ENCODE measurements at regions not wholly inside any gene's neighbourhood (a gene's known extent, or its start where the extent isn't known, plus 50 kb on each side); places are given as distances from the start of the nearest gene placed in this dataset.

DNA sequence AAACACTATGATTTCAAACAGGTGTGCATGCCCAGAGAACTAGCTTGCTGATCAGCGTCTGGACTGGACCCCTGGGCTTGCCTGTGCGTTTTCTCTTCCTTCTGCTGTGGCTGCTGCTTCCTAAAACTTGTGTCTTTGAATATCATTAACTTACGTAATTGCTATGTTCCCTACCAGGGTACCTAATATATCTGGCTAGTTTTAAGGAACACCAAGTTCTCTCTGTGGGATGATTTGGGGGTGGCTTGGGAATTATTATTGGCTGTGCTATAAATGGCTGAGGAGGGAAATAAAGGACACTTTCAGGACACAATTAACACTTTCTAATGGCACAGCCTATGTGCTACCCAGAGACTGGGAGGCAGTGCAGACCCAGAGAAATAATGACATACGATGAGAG lies 606.0 kb upstream of the RBFOX1 start:
- TF ChIP-seq NFIC (IDR thresholded peaks at IDR 0.05) (no peak), RAD21 (IDR thresholded peaks at IDR 0.05; ENCODE audit: low read depth) (no peak)

DNA sequence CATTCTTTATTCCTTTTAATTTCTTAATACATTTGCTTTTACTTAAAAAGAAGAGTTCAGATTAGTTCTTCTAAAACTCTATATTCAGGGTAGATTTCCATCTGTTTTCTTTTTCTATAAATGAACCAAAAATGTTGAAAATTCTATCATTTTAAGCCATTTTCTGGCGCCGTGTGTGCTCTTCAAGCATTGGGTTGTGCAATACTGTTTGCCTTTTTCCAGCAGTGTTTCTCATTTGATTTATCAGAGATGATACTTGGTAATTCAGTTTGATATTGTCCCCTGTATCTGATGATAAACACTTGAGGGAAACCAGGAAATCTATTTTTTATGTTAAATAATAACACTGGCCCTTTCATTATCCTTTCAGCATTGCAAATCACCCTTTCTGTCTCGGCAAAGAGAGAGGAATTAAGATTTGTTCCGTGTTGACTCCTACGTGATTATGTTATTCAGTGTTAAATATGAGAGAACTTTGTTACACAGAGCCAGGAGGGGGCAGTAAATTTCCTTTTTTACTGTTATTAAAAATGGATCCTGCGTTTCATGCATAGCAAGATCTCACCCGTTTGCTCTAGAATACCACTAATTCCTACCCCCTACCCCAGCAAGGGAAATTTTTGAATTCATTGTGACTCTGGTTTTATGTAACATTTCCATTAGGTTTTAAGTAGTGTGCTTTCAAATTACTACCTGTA lies 606.9 kb upstream of the RBFOX1 start:
- TF ChIP-seq TEAD4 (IDR thresholded peaks at IDR 0.05) (no peak), TAF1 (IDR thresholded peaks at IDR 0.05; ENCODE audit: low read depth) (no peak), FOXM1 (IDR thresholded peaks at IDR 0.05; ENCODE audit: borderline replicate concordance, low read depth) (no peak)

DNA sequence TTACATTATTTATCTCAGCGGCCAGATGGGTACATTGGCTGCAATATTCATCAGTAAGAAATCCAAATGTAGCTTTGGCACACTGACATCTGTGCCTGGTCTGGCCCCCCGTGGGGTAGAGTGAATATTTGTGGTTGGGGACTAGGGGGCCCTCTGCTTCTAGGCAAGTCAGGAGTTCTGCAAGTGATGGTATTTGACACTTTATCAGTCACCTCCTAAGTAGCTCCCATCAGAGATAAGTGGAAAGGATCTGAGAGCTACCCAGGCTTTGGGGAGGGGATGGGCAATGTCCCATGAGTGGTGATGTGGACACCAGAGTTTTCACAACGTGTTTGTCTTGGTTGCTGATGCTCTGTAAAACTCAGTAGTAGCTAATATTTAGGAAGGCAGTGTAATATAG lies 609.9 kb upstream of the RBFOX1 start:
- TF ChIP-seq RAD21 (IDR thresholded peaks at IDR 0.05; ENCODE audit: low read depth) (no peak), ZBTB7A (IDR thresholded peaks at IDR 0.05; ENCODE audit: low read depth) (no peak), TCF12 (IDR thresholded peaks at IDR 0.05; ENCODE audit: low read depth) (no peak), NFIC (IDR thresholded peaks at IDR 0.05) (no peak), TEAD4 (IDR thresholded peaks at IDR 0.05) (no peak), CEBPB (IDR thresholded peaks at IDR 0.05) (no peak), CREB1 (IDR thresholded peaks at IDR 0.05; ENCODE audit: low read depth) (no peak), FOXM1 (IDR thresholded peaks at IDR 0.05; ENCODE audit: borderline replicate concordance, low read depth) (no peak)
- TF ChIP-seq, protein P1, sequence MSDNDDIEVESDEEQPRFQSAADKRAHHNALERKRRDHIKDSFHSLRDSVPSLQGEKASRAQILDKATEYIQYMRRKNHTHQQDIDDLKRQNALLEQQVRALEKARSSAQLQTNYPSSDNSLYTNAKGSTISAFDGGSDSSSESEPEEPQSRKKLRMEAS (IDR thresholded peaks at IDR 0.05) = no peak
- TF ChIP-seq, protein P2, sequence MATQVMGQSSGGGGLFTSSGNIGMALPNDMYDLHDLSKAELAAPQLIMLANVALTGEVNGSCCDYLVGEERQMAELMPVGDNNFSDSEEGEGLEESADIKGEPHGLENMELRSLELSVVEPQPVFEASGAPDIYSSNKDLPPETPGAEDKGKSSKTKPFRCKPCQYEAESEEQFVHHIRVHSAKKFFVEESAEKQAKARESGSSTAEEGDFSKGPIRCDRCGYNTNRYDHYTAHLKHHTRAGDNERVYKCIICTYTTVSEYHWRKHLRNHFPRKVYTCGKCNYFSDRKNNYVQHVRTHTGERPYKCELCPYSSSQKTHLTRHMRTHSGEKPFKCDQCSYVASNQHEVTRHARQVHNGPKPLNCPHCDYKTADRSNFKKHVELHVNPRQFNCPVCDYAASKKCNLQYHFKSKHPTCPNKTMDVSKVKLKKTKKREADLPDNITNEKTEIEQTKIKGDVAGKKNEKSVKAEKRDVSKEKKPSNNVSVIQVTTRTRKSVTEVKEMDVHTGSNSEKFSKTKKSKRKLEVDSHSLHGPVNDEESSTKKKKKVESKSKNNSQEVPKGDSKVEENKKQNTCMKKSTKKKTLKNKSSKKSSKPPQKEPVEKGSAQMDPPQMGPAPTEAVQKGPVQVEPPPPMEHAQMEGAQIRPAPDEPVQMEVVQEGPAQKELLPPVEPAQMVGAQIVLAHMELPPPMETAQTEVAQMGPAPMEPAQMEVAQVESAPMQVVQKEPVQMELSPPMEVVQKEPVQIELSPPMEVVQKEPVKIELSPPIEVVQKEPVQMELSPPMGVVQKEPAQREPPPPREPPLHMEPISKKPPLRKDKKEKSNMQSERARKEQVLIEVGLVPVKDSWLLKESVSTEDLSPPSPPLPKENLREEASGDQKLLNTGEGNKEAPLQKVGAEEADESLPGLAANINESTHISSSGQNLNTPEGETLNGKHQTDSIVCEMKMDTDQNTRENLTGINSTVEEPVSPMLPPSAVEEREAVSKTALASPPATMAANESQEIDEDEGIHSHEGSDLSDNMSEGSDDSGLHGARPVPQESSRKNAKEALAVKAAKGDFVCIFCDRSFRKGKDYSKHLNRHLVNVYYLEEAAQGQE (IDR thresholded peaks at IDR 0.05; ENCODE audit: low read depth) = no peak

DNA sequence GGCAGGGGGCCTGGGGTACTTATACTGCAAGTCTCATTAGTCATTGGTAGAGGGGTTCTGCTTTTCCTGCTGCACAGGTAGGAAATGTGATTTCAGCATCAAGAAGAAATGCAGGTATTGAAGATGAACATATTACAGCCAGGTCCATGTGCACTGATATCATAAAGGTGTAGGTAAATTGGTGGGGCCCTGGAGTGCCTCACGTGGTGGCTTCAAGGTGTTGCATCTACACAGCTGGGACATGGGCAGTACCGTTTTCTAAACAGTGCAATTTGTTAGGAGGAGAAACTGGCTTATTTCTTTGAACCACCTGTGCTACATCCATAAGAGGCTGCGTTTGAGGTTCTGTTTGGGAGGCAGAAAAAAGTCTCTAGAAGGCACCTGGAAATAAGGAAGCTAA lies 618.1 kb upstream of the RBFOX1 start:
- TF ChIP-seq YY1 (IDR thresholded peaks at IDR 0.05; ENCODE audit: low read depth) = no peak
- TF ChIP-seq EP300 (IDR thresholded peaks at IDR 0.05; ENCODE audit: borderline replicate concordance) = no peak
- TF ChIP-seq, protein P1 (IDR thresholded peaks at IDR 0.05) = no peak
- no peak for TF ChIP-seq CREB1 (IDR thresholded peaks at IDR 0.05; ENCODE audit: low read depth)
- TF ChIP-seq, protein P3, sequence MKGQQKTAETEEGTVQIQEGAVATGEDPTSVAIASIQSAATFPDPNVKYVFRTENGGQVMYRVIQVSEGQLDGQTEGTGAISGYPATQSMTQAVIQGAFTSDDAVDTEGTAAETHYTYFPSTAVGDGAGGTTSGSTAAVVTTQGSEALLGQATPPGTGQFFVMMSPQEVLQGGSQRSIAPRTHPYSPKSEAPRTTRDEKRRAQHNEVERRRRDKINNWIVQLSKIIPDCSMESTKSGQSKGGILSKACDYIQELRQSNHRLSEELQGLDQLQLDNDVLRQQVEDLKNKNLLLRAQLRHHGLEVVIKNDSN (IDR thresholded peaks at IDR 0.05) = no peak
- TF ChIP-seq RAD21 (IDR thresholded peaks at IDR 0.05; ENCODE audit: low read depth) = no peak
- TF ChIP-seq ZBTB7A (IDR thresholded peaks at IDR 0.05; ENCODE audit: low read depth) = no peak
- no peak for TF ChIP-seq FOXM1 (IDR thresholded peaks at IDR 0.05; ENCODE audit: borderline replicate concordance, low read depth)
- TF ChIP-seq, protein P2 (IDR thresholded peaks at IDR 0.05; ENCODE audit: low read depth) = no peak
- no peak for TF ChIP-seq TAF1 (IDR thresholded peaks at IDR 0.05; ENCODE audit: low read depth)
- no peak for TF ChIP-seq TEAD4 (IDR thresholded peaks at IDR 0.05)
- no peak for TF ChIP-seq CEBPB (IDR thresholded peaks at IDR 0.05)
- TF ChIP-seq NFIC (IDR thresholded peaks at IDR 0.05) = no peak
- TF ChIP-seq EGR1 (IDR thresholded peaks at IDR 0.05) = no peak
- no peak for TF ChIP-seq TCF12 (IDR thresholded peaks at IDR 0.05; ENCODE audit: low read depth)

DNA sequence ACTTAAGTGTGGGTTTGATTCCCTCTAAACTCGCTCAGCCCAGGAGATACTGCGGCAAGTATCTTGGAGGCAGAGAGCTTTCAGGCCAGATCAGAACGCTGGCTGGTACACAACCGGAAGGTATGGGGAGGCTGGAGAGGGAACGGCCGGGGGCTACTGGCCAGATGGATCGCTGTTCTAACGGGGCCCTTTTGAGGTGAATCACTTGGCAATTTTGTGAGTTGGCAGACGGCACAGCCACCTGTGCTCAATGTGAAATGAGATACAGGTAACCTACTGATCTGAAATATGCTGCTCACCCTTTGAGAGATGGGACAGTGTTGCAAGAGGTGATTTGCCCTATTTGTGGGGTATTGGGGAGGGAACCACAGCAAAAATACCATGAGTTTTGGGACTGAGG lies 622.9 kb upstream of the RBFOX1 start:
- TF ChIP-seq, protein P2 (IDR thresholded peaks at IDR 0.05; ENCODE audit: low read depth) = no peak
- TF ChIP-seq TAF1 (IDR thresholded peaks at IDR 0.05; ENCODE audit: low read depth) (no peak), EP300 (IDR thresholded peaks at IDR 0.05; ENCODE audit: borderline replicate concordance) (no peak), RAD21 (IDR thresholded peaks at IDR 0.05; ENCODE audit: low read depth) (no peak), CEBPB (IDR thresholded peaks at IDR 0.05) (no peak), TCF12 (IDR thresholded peaks at IDR 0.05; ENCODE audit: low read depth) (no peak), FOXM1 (IDR thresholded peaks at IDR 0.05; ENCODE audit: borderline replicate concordance, low read depth) (no peak), CREB1 (IDR thresholded peaks at IDR 0.05; ENCODE audit: low read depth) (no peak), ZBTB7A (IDR thresholded peaks at IDR 0.05; ENCODE audit: low read depth) (no peak), NFIC (IDR thresholded peaks at IDR 0.05) (no peak), TEAD4 (IDR thresholded peaks at IDR 0.05) (no peak), YY1 (IDR thresholded peaks at IDR 0.05; ENCODE audit: low read depth) (no peak), EGR1 (IDR thresholded peaks at IDR 0.05) (no peak)
- TF ChIP-seq, protein P3 (IDR thresholded peaks at IDR 0.05) = no peak
- TF ChIP-seq, protein P1 (IDR thresholded peaks at IDR 0.05) = no peak

All from Ishikawa (cell line).